ENCODE measurements at regions not wholly inside any gene's neighbourhood (a gene's known extent, or its start where the extent isn't known, plus 50 kb on each side); places are given as distances from the start of the nearest gene placed in this dataset.

DNA sequence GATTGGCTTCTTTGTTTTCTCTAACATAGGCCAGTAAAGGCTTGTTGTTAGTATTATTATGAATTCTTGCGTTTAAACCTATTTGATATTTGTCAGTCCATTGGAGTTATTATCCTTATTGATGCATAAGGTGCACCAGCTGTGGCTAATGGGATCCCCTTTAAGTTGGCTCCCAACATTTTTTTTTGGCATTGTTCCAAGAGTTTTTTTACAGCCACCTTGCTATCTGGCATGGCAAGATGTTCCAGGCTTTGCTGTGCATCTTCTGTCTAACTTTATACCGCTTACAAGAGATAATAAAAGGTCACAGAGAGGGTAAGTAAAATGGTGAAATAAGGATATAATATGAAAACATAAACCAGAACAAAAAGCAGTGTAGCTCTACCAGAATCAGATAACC lies 157.5 kb upstream of the TACR1 start:
- Mint-ChIP-seq H3K36me3 (ENCODE audit: low read depth) (no peaks in the 10 kb centered on the region), H3K27me3 (ENCODE audit: low read depth) (peaks cover 3% of the 10 kb centered on the region), H3K9me3 (no peaks in the 10 kb centered on the region), H3K4me1 (peaks cover 13% of the 10 kb centered on the region), H3K27ac (no peak overlapping the region), H3K4me3 (no peak overlapping the region)
- TF ChIP-seq CTCF (IDR thresholded peaks at IDR 0.05; ENCODE audit: unreplicated experiment in 3 of 3): no peak

- Mint-ChIP-seq H3K27me3 (ENCODE audit: low read depth) (peaks cover 3% of the 10 kb centered on the region), H3K27ac (no peak overlapping the region), H3K4me3 (no peak overlapping the region), H3K9me3 (peaks cover 2% of the 10 kb centered on the region), H3K36me3 (ENCODE audit: low read depth) (no peaks in the 10 kb centered on the region), H3K4me1 (peaks cover 13% of the 10 kb centered on the region)
- no peak for TF ChIP-seq CTCF (IDR thresholded peaks at IDR 0.05; ENCODE audit: unreplicated experiment in 3 of 3)
Measured at GRCh38 chr2:75353131-75353530, 153.8 kb upstream of the TACR1 start.

DNA sequence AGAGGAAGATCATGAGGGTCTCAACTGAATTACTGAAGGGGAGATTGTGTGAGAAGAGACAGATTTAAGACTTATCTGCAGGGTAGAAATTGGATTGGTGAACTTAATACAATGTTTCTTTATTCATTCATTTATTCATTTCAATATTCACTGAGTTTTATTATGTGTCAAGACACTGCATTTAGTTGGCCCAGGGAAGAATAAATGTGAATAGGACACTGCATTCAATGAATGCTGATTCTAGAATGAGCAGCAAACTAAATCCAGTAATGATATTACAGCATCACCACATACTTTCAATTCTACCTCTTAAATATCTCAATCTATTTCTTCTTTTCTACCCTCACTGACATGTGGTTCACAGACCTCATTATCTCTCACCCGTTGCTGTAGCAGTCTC lies 149.0 kb upstream of the TACR1 start:
- Mint-ChIP-seq H3K27ac (no peak overlapping the region), H3K9me3 (peaks cover 2% of the 10 kb centered on the region), H3K4me3 (no peak overlapping the region), H3K4me1 (no peaks in the 10 kb centered on the region), H3K36me3 (ENCODE audit: low read depth) (no peaks in the 10 kb centered on the region), H3K27me3 (ENCODE audit: low read depth) (no peaks in the 10 kb centered on the region)
- no peak for TF ChIP-seq CTCF (IDR thresholded peaks at IDR 0.05; ENCODE audit: unreplicated experiment in 3 of 3)

GRCh38 chr2:75344146-75344545 lies 144.8 kb upstream of the TACR1 start:
- Mint-ChIP-seq H3K4me3 (no peak overlapping the region), H3K27ac (no peak overlapping the region), H3K27me3 (ENCODE audit: low read depth) (no peaks in the 10 kb centered on the region), H3K9me3 (no peaks in the 10 kb centered on the region), H3K4me1 (no peaks in the 10 kb centered on the region), H3K36me3 (ENCODE audit: low read depth) (no peaks in the 10 kb centered on the region)
- TF ChIP-seq CTCF (IDR thresholded peaks at IDR 0.05; ENCODE audit: unreplicated experiment in 3 of 3): no peak

DNA sequence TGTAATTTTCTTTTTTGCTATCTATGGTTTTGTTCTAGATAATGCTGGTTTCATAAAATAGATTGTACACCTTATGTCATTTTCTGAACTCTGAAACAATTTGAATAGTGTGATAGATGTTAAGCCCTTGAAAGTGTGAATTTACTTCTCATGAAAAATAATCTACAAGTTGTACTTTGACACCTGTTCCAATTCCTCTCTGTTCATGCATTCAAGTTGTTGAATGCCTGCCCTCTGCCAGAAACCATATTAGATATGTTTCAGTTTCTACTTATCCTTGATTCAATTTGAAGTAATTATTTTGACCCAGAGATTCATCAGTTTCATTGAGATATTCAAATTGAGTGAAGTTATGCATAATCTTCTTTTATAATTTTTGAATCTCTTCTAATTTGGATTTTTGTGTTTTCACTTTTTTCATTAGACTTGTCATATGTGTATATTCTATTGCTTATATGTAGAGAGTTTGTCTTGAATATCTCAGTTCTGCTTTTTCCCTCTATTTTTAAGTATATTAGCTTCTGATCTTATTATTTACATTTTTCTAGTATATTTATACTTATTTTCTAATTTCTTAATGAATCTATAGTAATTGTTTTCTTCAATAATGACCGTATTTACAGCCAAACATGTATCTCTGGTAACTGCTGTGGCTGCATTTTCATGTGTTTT lies 143.3 kb upstream of the TACR1 start:
- Mint-ChIP-seq H3K27ac (no peak overlapping the region), H3K9me3 (no peaks in the 10 kb centered on the region), H3K36me3 (ENCODE audit: low read depth) (no peaks in the 10 kb centered on the region), H3K27me3 (ENCODE audit: low read depth) (no peaks in the 10 kb centered on the region), H3K4me1 (no peaks in the 10 kb centered on the region), H3K4me3 (no peak overlapping the region)
- no peak for TF ChIP-seq CTCF (IDR thresholded peaks at IDR 0.05; ENCODE audit: unreplicated experiment in 3 of 3)

DNA sequence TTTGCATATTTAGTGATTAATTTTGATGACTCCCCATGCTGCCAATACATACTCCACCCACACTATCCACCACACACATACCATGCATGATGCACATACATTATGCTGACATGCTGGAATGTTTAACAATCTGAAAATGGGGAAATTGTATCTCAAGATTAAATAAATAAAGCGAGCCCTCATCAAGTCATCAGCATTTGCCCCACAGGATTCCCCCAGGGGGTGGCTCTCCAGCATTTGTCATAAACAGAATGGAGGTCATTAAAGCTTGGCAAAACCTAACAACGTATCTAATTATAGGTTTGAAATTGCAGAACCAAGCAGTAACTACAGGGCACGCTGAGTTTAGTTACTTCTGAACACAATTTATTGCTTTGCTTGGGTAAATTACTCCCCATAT lies 141.2 kb upstream of the TACR1 start:
- no peaks in the 10 kb centered on the region for H3K9me3 Mint-ChIP-seq
- H3K4me1 Mint-ChIP-seq: peaks cover 14% of the 10 kb centered on the region
- H3K27ac Mint-ChIP-seq: no peak overlapping the region

More for the DNA sequence above, 141.2 kb upstream of the TACR1 start:
- Mint-ChIP-seq H3K36me3 (ENCODE audit: low read depth) (no peaks in the 10 kb centered on the region), H3K4me3 (no peak overlapping the region), H3K27me3 (ENCODE audit: low read depth) (no peaks in the 10 kb centered on the region)
- TF ChIP-seq CTCF (IDR thresholded peaks at IDR 0.05; ENCODE audit: unreplicated experiment in 3 of 3): no peak
